HG02588 (cell line): ENCODE measurements at regions not wholly inside any gene's neighbourhood (a gene's known extent, or its start where the extent isn't known, plus 50 kb on each side); places are given as distances from the start of the nearest gene placed in this dataset.
"Not testable (repeated sequence)": the region's sequence is repeated elsewhere in the genome, so short reads cannot be mapped to it uniquely, and the experiment has no call there.

Experiments used
- ATAC-seq: cut with Tn5 transposase; IDR thresholded peaks from one replicate; pipeline ENCODE4 v1.9.1; 2021; ENCODE audit warnings: mild to moderate bottlenecking, moderate library complexity; ENCODE audit not compliant: unreplicated experiment

- no peak for ATAC-seq
These were observed 149.3 kb upstream of the FOXQ1 start for GRCh38 chr6:1162367-1163275.

DNA sequence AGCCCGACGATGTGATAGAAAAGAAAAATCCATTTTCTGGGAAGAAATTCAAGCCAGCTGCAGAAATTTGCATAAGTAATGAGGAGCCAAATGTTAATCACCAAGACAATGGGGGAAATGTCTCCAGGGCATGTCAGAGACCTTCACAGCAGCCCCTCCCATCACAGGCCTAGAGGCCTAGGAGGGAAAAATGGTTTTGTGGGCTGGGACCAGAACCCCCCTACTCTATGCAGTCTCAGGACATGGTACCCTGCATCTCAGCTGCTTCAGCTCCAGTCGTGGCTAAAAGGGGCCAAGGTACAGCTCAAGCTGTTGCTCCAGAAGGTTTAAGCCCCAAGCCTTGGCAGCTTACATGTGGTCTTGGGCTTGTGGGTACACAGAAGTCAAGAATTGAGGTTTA lies 155.5 kb upstream of the FOXQ1 start:
- not testable (repeated sequence) for ATAC-seq

DNA sequence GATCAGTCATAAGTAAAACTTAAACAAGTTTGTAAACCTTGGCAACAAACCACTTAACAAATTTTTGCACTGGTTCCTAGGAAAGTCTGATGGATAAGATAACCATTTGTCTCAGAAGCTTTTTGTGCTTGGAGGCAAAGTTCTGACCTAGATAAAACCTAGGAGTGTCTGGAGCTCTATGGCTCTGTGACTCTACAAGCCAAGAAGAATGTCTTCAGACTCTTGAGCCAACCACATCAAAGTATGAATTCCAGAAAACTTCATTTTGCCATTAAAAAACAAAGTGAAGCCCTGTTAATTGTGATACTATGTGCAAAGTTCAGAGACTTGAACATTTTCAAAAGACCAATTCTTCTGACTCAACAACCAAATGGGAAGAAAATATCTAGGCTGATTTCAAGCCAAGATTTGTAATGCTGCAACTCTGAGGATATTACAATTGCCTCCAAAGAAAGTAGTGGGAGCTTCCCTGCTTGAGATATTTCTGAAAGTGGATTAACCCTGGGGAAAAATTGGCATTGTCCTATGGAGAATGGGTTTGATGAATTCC lies 158.1 kb upstream of the FOXQ1 start:
- ATAC-seq: no peak

DNA sequence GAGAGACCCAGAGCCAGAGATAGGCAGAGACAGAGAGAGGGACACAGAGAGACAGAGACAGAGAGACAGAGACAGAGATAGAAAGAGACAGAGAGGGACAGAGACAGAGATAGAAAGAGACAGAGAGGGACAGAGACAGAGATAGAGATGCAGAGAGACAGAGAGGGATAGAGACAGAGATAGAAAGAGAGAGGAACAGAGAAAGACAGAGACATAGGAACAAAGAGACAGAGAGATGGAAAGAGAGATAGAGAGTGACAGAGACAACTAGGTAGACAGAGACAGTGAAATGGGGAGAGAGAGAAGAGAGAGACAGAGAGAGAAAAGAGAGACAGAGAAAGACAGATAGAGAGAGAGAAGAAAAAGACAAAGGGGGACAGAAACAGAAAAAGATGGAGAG lies 165.4 kb upstream of the FOXQ1 start:
- ATAC-seq: no peak

GRCh38 chr6:1145768-1146218 lies 166.1 kb upstream of the FOXQ1 start:
- no peak for ATAC-seq

- no peak for ATAC-seq
These were observed 166.8 kb upstream of the FOXQ1 start for GRCh38 chr6:1144842-1145767.

- ATAC-seq: no peak
These were observed 168.2 kb upstream of the FOXQ1 start for GRCh38 chr6:1143655-1144054.

GRCh38 chr6:1139155-1139890 lies 172.6 kb upstream of the FOXQ1 start:
- ATAC-seq: no peak

DNA sequence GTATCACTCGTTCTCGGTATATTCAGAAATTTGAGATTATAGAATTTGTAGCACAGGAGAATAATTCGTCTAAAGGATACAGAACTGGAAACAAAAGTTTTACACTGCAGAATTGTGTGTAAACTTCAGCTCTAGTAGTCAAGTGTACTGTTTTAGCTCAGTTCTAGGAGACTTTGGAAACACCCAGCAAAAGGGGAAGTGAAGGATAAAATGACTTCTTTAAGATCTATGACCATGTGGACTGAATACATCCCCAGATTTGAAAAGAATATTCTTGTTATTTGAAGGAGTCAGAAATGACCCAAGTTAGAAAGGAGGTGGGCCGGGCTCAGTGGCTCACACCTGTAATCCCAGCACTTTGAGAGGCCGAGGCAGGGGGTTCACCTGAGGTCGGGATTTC lies 174.0 kb upstream of the FOXQ1 start:
- no peak for ATAC-seq

DNA sequence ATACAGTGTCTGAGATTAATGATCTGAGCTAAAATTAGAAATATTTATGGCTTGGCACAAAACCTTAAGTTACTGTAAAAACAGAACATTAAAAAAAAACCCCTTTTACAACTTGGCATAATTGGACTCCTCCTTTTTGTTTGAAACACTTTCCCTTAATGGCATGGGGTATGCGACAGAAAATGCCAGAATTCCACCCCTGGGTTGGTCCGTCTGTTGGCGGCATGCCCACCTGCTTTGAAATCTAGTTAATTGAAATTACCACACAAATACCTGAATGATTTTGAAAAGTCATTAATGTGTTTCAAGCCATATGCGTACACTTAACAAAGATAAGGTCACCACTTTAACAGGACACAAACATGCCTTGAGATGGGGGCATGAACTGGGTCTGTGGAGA lies 175.1 kb upstream of the FOXQ1 start:
- ATAC-seq: no peak

DNA sequence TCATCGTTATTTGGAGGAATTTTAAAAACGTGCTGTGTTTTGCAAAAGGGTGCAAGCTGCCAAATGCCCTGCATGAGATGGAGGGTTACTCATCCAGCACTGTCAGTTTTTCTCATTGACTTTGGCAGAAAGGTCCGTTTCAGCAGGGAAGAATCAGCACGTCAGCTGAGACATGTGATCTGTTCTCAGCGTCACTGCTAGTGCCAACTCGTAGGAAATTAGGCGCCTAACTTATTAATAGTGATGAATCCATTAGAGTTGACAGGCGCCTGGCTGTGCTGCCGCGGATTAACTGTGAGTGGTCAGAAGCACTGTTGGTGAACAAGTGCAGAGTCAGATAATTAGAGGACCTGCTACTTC lies 175.5 kb upstream of the FOXQ1 start:
- no peak for ATAC-seq

- no peak for ATAC-seq
These were observed 176.0 kb upstream of the FOXQ1 start for GRCh38 chr6:1135726-1136414.

DNA sequence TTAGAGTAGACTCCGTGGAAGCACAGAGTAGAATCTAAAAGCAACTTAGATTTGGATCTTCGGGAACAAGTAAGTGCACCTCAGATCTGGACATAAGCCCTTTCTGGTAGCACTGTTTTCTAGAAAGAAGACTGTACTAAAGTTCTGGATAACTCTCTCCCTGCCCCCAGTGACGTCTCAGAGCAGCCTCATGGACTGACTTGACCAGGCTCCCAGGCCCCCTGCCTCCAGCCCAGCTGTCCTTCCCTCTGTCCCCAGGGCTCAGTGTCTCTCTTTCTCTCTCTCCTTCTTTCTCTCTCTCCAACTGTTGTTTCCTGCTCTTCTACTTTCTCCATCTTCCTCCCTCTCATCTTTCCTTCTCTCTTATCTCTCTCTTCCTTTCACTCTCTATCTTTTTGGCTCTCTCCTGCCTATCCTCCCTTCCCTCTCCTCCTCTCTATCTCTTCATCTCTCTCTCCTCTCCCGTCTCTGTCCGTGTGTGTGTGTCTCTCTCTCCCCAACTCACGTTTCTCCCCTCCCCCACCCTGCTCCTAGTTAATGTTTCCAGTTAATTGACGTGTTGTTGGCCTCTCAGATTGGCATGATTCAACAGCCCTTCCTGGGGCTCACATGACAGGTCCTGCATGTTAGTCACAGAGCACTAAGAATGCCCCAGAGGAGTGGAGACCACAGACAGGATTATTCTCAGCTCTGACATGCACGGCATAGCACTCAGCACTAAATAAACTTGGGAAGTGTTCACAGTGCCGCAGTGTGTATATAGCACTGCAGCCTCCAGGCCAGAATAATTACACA lies 180.4 kb upstream of the FOXQ1 start:
- no peak for ATAC-seq

DNA sequence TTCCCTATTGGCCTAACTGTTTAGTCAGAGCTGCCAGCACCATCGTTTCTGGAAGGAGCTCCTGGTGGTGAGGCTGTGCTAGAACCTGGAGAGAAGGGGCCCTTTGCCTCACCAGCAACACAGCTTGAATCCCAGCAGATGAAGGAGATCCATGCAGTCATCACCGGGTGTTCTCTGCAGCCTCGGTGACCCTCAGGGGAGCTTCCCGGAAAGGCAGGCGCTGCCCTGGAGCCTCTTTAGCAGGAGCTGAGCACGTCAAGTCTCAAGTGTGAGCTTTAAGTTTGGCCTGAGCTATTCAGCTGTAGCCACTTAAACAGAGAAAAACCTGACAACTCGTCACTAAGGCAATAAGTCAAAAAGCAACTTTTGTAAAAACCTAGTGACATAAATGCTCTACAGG lies 181.2 kb upstream of the FOXQ1 start:
- ATAC-seq: no peak

DNA sequence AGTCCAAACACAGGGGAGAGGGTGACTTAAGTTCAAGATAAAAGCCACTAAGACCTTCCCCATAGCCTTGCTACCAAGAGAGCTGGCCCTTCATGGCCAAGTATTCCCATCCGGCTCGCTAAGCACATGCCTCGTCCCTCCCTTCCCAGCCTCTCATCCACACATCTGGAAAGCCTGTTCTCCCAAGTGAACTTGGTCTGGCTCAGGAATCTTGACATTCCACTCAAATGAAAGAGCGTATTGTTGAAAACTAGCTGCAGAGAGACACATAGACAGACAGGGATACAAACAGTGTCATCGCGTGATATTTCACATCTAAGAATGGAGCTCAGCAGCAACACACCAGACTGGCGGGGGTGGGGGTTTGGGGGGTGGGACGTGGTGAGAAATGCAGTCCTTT lies 182.8 kb upstream of the FOXQ1 start:
- no peak for ATAC-seq

DNA sequence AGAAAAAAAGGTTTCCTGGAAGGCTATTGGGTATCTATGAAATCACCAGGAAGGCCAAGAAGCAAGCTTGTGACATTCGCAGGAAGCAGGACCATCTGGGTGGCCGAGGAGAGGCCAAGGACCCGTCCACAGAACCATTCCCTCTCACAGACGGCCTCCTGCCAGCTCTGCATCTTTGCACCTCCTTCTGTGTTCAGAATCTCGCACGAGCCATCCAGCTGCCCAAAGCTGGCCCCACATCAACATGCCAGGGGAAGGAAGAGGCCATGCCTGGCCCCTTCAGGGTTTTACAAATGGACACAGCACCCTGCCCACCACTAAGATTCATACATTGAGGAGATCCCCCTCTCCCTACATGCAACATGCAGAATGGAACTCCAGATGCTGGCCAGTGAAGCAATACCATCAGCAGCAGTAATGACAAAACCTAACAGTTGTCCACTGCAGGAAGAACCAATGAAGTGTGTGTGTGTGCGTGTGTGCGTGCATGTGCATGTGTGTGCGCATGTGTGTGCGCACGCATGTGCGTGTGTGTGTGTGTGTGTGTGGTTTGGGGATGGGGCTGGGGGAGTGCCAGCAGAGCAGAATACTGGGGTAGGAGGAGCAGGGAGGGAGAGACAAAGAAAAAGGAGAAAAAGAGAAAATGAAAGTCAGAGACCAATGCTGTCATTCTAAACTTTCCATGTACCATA lies 184.2 kb upstream of the FOXQ1 start:
- ATAC-seq: no peak

GRCh38 chr6:1127129-1127528 lies 184.8 kb upstream of the FOXQ1 start:
- no peak for ATAC-seq

GRCh38 chr6:1126036-1126435 lies 185.9 kb upstream of the FOXQ1 start:
- no peak for ATAC-seq

DNA sequence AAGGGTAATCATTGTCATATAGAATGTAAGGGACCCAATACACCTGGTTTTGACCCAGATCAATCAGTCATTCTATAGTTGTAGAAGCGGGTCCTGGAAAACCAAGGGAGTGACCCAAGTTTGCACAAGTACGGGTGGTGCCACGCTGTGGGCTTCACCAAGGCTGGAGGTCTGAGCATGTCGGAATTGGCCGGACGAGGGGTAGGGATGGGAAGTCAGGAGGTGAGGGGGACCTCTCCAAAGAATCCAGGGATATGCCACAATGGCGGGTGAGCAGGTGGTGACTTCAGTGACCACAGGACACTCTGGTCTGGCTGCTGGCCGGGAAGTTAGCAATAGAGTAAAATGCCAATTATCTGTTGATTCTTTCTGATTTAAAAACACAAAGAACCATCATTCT lies 186.6 kb upstream of the FOXQ1 start:
- ATAC-seq: no peak
